GM21447 (cell line): ENCODE measurements at regions not wholly inside any gene's neighbourhood (a gene's known extent, or its start where the extent isn't known, plus 50 kb on each side); places are given as distances from the start of the nearest gene placed in this dataset.

Experiments
- ATAC-seq: cut with Tn5 transposase; IDR thresholded peaks from one replicate; pipeline ENCODE4 v1.9.1; 2021; ENCODE audit not compliant: unreplicated experiment

DNA sequence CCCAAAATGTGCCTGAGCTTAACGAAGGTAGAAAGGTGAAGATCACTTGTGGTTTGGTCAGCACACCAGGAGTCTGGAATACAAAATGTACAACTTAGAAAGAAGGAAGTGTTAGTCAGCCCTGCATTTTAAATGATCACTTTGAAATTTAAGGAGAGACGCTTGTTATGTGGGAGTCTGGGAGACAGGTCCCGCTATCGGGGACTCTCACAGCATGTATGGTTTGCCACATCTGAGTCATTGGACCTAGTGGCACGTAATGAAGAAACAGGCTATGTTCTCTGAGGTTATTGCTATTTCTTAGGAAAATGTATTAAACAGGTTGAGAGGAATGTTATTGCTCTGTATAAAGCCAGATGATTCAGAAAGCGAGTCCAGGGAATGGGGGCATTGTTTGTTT is 2362.5 kb upstream of the WWC1 start:
- ATAC-seq, result no peak

DNA sequence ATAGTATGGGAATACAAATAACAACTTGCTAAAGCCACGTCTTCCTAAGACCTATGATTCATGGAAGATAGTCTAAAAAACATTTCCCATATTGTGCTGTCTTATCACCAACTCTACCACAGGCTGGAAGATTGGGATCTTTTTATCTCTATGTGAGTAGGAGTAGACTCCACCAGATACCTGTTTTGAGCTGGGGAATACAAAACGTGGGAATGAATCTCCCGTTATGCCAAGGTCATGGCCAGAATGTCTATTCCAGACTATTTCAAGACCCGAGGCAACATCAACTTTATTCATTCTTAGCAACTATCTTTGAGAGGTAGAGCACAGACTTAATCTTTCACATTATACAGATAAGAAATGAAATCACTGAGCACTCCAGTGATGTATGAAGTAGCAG is 2350.9 kb upstream of the WWC1 start:
- ATAC-seq, result no peak

DNA sequence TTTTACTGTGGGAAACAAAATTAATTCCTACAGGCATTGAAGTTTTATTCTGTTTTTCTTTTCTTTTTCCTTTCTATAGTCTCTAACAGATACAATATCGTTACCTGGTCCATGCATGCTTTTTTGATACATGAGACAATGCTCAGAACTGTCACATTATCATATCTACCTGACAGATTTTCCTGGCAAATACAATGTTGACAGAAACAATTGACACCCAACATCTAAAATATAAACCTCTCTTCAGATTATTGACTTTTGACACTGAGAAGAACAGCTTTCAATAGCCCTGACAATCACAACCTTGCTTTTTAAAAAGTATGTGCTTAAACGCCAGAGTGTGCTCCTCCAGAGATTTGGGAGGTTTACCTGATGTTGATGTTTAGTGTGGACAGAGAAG is 2334.6 kb upstream of the WWC1 start:
- ATAC-seq, result no peak

DNA sequence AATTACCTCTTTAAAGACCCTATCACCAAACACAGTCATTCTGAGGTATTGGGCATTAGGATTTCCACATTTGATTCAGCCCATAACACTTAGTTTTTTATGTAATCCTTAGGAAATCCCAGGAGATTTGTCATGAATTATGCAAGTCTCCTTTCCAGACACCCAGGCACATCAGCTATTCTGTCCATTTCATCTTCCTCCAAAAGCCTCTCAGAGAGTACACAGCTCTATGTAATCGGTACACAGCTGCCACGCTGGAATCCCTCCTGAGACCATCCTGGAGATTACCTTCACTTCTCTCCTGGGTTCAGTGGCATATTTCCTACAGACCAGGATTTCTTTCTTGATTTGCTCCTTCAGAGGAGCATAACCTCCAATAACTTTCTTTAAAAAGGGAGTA is 2309.8 kb upstream of the WWC1 start:
- no peak for ATAC-seq

DNA sequence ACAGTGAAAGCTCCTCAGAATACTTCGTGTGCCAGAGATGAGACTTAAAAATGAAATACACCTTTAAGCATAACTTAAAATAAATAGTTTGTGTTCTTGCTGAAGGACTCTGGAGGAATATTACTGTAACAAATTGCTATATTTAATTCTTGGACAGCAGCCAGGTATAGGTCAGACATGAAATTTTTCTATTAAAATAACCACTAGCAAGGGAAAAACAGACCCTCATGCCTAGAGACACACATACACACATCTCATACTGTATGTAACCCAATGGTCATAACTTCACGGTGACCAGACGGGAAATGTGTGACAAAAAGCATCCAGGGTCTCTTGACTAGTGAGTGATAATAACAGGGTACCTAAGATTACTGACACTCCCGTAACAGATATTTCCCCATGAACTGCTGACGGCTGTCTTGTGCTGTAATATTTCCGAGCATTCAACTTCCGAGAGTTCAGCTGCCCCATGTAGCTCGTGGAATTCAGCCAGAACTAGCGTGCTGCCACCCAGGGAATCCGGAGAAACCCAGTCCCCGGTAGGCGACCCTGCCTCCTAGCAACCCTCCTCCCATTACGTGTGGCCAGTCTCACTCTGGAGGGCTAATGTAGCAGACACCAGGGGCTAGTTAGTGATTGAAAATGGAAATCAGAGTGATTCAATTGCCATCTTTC is 2295.1 kb upstream of the WWC1 start:
- no peak for ATAC-seq

DNA sequence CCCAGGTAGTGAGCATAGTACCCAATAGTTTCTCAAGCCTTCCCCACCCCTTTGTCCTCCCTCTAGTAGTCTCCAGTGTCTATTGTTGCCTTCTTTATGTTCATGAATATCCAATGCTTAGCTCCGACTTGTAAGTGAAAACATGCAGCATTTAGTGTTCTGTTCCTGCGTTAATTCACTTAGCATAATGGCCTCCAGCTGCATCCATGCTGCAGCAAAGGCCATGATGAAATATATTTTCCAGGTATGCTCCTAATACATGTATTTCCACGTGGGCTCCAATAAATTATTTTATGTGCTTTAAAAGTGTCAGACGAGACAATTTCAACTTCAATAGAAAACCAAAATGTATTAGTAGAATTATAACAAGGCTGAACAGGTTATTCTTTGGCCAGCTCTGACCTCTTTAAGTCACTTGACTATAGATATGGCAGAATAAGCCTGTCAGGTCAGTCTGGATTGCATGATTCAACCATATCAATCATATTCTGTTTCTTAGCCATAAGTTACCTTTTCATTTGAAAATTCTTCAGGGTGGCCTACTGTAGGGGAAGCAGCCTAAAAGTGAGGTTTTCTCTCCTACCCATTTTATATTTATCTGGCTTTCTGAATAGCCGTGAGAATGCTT is 2291.6 kb upstream of the WWC1 start:
- ATAC-seq, result no peak

DNA sequence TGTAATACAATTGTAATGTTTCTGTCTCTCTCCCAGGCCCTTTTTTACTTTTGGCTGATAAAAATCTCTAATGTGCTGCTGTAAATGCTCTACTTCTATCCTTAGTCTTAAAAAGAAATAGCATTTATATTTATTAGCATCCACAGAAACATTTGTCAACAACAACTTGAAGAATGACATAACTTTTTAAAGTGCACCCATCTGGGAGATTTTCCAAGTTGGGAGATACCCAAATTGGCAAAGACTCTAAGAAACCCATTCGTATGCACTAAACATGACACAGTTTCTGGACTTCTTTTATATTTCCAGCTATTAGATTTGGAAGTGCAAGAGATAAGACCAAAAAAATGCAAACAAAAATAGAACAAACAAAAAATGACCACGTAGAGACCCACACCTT is 2287.4 kb upstream of the WWC1 start:
- no peak for ATAC-seq

DNA sequence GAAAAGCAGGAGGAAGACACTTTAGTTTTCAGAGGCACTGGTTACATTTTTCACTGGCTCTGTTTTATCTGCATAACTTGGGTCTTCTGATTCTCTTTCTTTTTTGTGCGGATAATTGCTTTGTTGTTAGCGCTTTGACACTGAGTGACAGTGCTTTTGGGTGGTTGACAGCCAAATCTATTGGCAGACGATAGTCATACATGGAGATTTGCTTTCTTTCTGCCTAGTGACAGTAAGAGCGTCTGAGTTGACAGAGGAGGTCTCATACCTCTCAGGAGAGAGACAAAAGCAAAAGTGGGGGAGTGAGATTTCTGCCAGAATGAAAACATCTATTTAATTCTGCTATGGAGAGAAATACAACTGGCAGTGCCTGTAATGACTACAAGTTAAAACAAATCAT is 2278.0 kb upstream of the WWC1 start:
- no peak for ATAC-seq

DNA sequence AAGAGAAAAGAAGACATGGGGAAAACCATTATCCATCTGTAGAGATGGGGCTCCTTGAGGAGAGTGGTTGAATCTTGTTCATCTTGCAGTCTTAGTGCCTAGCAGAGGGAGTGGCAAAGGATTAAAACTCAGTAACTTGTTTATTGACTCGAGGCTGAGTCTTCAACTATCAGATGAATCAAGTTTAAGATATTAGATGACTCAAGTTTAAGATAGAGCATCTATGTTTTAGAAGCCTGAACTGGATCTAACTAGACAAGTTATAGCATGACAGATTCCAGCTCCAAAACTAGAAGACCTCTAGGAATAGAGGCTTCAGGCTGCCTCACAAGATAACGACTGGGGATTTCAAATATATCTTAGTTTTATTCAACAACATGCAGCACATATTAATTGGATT is 2277.2 kb upstream of the WWC1 start:
- no peak for ATAC-seq

DNA sequence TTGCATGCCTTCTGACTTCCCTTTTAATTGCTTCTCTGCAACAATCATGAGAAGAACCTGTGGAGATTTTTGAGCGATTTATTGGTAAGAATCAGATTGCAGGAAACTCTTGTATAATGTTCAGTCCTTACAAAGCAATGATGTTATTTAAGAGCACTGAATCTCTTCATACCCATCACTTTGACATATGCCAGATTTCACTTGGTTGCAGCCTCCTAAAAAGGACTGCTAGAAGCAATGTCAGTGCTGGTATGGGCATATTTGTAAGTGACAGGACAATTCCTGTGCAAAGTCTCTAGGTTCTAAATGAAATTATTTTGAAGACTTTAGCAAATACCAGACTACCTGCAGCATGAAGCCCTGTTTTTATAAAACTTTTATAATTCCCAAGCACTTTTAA is 2272.7 kb upstream of the WWC1 start:
- ATAC-seq, result no peak

DNA sequence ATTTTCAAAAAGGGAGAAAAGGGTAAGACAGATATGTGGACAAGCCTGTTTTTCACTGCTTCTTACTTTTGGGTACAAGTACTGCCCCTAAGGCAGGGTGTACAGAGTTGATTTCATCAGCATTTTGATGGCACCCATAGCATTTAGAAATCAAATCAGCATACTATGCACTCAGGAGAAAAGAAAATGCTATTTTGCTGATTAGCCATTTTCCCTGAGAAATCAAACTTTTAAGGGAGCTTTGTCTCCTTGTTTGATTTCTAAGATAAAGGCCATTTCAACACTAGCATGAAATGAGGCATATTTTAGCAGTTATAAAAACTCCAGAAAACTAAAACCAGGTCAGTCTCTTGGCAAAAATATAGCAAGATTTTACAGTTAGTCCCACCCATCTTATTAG is 2269.4 kb upstream of the WWC1 start:
- ATAC-seq, result no peak

DNA sequence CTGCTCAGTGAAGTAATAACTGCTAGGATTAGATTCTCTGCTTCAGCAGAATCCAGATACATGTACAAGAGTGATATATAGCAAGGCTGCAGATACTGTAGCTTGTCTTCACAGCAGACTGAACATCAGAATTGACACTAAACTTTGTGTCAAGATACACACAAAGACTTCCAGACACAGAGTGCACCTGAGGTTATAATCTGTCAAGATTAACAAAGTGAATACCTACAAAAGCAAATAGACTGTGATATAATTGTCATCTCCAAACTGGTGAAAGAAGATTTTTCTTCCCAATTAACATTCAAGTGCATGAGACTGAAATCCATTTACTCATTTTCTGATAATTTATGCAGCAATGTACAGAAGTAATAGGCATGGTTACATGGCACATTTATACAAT is 2266.5 kb upstream of the WWC1 start:
- ATAC-seq, result no peak

DNA sequence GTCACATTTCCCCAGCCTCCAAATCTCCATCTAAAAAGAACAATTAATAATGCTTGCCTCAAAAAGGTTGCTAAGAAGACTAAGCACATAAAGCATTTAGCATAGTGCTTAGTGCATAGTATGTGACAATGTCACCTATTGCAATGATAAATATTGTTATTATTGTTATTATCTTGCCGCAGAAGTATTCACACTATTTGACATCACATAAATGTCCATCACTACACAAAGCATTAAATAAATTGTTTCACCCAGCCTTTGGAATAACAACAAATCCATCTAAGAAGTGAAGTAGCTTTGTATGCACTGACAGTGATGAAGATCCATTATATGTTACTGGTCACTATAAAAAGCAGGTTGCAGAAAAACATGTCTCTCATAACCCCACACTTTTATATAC is 2263.9 kb upstream of the WWC1 start:
- no peak for ATAC-seq

DNA sequence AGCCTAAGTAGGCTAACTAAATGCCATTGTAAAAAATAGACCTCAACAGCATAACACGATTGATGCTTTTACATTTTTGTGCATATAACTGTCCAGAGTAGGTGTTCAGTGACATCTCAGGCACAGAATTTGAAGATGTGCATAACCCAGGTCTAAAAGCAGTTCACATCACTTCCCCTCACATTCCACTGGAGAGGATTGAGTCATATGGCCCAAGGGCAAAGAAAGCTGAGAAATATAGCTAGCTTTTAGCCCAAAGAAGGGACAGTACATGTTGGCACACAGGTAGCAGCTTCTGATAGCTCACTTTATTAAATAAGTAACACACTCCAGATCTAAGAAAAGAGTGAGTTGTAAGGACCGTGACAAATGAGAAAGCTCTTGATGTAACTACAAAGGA is 2259.5 kb upstream of the WWC1 start:
- ATAC-seq, result no peak

DNA sequence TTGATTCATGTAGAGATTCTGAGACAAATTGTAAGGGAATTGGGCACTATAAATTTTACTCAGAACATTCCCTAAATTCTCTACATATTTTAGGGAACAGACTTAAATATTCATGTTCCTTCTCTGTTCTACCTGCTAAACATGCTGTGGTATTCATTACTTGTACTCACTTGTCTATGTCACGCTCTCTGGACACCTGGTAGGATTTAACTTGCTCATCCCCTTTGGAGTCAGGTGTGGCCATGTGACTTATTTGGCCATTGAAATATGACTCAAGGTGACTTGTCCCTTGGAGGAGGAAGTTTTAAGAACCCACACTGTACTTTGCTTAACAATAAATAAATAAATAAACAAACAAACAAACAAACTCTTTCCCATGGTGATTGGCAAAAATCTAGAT is 2258.8 kb upstream of the WWC1 start:
- ATAC-seq, result no peak

DNA sequence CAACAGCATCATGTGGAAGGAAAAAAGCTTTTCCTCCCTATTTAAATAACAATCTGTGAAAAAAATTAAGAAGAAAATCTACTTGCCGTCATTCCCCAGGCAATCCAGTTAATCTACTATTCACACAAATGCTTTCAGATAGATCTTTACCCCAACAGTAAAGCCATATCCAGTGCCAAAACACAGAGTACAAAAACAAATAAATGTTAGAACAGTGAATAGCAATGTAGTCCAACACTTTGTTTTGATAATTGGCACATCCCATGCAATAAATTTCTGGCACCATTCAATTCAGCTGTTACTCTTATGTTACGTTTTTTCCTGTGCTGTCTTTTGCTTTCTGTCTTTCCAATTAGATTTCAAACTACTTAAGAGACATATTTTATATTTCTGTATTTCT is 2245.5 kb upstream of the WWC1 start:
- ATAC-seq, result no peak

DNA sequence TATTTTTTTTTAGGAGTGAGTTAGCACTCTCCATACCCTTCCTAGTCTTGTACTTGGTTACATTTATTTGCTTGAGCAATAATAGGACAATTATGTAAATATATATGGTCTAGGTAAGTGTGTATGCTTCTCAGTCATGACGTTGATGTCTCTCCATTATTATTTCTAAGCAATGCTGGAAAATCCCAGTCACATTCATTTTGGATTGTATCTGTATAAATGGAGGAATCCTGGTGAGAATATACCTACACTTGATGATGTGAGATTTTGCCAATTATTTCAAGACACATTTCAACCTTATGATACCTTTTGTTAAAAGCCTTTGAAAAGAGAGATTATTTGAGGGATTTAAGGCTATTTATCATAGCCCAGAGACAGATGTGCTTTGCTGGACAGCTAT is 2244.5 kb upstream of the WWC1 start:
- ATAC-seq, result no peak

DNA sequence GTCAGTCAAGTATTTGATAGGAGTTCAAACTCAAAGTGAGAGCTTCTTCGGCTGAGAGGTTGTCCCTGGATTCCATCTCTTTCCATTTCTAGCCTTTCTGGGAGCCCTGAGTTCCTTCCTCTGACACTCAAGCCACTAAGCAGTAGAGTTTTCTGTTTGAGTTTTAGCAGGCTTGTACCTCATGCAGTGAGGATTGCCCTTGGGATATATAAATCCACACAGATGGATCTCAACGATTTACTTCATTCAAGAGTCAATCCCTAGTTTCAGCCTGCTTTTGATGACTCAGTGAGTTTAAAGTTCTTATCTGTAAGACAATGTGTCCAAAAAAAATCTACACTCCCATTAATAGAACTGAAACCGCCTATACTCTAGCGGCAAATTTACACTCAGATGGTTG is 2240.9 kb upstream of the WWC1 start:
- no peak for ATAC-seq

DNA sequence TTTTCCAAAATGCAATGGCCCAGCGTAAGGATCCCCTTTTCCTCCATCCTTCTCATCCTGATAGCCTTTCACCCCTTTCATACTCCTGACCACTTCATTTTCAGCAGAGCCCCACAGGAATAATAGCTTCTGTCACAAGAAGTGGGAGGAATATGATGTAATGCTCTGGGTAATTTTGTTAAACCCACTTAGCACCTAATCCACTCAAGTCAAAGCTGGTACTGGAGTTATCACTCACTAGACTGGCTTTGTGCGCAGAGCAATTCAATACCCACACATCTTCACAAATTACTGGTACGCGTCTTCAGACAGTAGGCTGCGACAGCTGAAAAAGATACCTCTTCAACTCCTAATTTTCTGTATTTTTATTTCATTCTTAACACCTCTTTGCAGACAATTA is 2232.8 kb upstream of the WWC1 start:
- ATAC-seq, result no peak

DNA sequence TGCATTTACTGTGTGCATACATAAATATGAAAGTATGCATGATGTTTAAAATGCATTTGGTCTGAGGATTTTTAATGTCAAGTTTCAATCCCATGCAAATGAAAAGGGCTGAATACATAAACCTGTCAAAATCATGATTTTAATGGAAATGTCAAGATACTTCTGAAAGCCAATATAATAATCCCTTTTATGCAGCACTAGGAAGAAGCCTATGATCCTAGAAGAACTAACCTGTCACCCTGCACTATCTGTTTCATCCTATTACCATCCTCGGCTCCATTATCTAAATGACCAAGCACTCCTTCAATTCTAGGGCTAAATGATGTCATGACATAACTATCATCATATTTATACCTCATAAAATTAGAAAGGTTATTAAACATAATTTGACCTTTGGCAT is 2229.4 kb upstream of the WWC1 start:
- ATAC-seq, result no peak

DNA sequence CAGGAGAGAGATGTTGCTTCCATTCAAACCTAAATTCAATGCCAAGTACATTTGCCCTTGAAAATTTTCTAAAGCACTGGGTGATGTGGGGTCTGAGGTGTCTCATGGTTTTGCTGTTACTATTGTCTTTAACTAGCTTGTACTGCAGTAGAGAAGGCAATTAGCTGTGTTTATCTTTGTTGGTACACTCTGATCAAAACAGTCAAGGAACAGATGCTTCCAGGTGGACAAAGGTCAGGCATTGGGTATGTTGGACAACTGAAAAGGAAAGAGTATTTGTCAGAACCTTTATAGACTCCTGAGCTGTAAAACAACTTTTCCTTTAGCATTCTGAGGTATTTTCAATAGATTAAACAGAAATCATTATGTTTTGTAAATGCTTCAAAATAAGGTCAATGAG is 2228.7 kb upstream of the WWC1 start:
- no peak for ATAC-seq

DNA sequence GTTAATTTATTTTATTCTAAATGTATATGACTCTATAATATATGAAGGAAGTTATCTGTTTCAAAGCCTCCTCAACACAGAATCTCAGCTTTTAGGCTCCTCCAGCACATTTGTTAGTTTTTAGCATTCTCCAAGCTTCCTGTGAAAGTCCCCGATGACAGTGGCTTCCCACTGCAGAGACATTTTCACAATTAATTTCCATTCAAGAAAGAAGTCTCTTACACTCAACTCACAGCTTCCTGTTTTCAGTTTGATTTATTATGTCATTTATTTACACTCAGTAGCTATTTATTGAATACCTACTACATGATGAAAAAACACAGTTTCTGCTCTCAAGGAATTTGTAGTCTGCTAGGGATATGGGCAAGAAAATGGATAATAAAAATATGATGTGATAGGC is 2228.2 kb upstream of the WWC1 start:
- ATAC-seq, result no peak
